Mucosa of gallbladder (tissue), 1 donor: ENCODE measurements at regions not wholly inside any gene's neighbourhood (a gene's known extent, or its start where the extent isn't known, plus 50 kb on each side); places are given as distances from the start of the nearest gene placed in this dataset.

ENCODE experiments used
- DNase-seq: peaks from one replicate; pipeline ENCODE4 v3.0.0-alpha.2; 2020; ENCODE audit warnings: low spot score
- donor health status: DM: no; HTN: no; CAD: no.

GRCh38 chr6:104421650-104422049 is 438.1 kb downstream of the HACE1 start:
- DNase-seq, result no peak

GRCh38 chr6:104418839-104419238 is 440.9 kb downstream of the HACE1 start:
- no peak for DNase-seq

GRCh38 chr6:104418125-104418524 is 441.6 kb downstream of the HACE1 start:
- DNase-seq, result no peak

- DNase-seq, result no peak
Measured at GRCh38 chr6:104414723-104415122, 445.0 kb downstream of the HACE1 start.

GRCh38 chr6:104413767-104414166 is 446.0 kb downstream of the HACE1 start:
- no peak for DNase-seq

- no peak for DNase-seq
Measured at GRCh38 chr6:104411302-104411701, 448.4 kb downstream of the HACE1 start.

- no peak for DNase-seq
Measured at GRCh38 chr6:104409913-104410312, 449.8 kb downstream of the HACE1 start.

- no peak for DNase-seq
Measured at GRCh38 chr6:104407957-104408356, 451.8 kb downstream of the HACE1 start.

- DNase-seq, result no peak
Measured at GRCh38 chr6:104404377-104404776, 455.3 kb downstream of the HACE1 start.

GRCh38 chr6:104402572-104402971 is 457.1 kb downstream of the HACE1 start:
- no peak for DNase-seq

GRCh38 chr6:104401926-104402325 is 457.8 kb downstream of the HACE1 start:
- DNase-seq, result no peak

- DNase-seq, result no peak
Measured at GRCh38 chr6:104400844-104401243, 458.9 kb downstream of the HACE1 start.

- no peak for DNase-seq
Measured at GRCh38 chr6:104396077-104396476, 463.6 kb downstream of the HACE1 start.

- DNase-seq, result no peak
Measured at GRCh38 chr6:104381907-104382306, 477.8 kb downstream of the HACE1 start.

GRCh38 chr6:104365451-104366234 is 494.1 kb downstream of the HACE1 start:
- no peak for DNase-seq

GRCh38 chr6:104357928-104358327 is 501.8 kb downstream of the HACE1 start:
- DNase-seq, result no peak

GRCh38 chr6:104356197-104356596 is 503.5 kb downstream of the HACE1 start:
- no peak for DNase-seq

GRCh38 chr6:104349191-104349590 is 510.5 kb downstream of the HACE1 start:
- no peak for DNase-seq

- DNase-seq, result no peak
Measured at GRCh38 chr6:104344223-104344622, 515.5 kb downstream of the HACE1 start.

GRCh38 chr6:104332364-104332763 is 527.4 kb downstream of the HACE1 start:
- no peak for DNase-seq

- no peak for DNase-seq
Measured at GRCh38 chr6:104326173-104327001, 533.3 kb downstream of the HACE1 start.

- DNase-seq, result no peak
Measured at GRCh38 chr6:104325341-104326172, 534.2 kb downstream of the HACE1 start.
